Glutamatergic neuron (in vitro differentiated cells): ENCODE measurements at regions not wholly inside any gene's neighbourhood (a gene's known extent, or its start where the extent isn't known, plus 50 kb on each side); places are given as distances from the start of the nearest gene placed in this dataset.
"Not testable (repeated sequence)": the region's sequence is repeated elsewhere in the genome, so short reads cannot be mapped to it uniquely, and the experiment has no call there.

Experiments
- DNase-seq: peaks from one replicate; pipeline ENCODE4 v3.0.0; 2022
- H3K27ac Mint-ChIP-seq: one replicate; pipeline ENCODE4 v1.8.0; 2020; ENCODE audit warnings: mild to moderate bottlenecking, mixed read lengths, inconsistent platforms; ENCODE audit not compliant: unreplicated experiment
- H3K27me3 Mint-ChIP-seq: one replicate; pipeline ENCODE4 v1.8.0; 2020; ENCODE audit warnings: mild to moderate bottlenecking, moderate library complexity, mixed read lengths, inconsistent platforms; ENCODE audit not compliant: unreplicated experiment
- H3K36me3 Mint-ChIP-seq: one replicate; pipeline ENCODE4 v1.8.0; 2020; ENCODE audit warnings: mild to moderate bottlenecking, mixed read lengths, inconsistent platforms; ENCODE audit not compliant: unreplicated experiment
- H3K4me1 Mint-ChIP-seq: one replicate; pipeline ENCODE4 v1.8.0; 2020; ENCODE audit warnings: mild to moderate bottlenecking, low read depth, mixed read lengths, inconsistent platforms; ENCODE audit not compliant: unreplicated experiment
- H3K4me3 Mint-ChIP-seq: one replicate; pipeline ENCODE4 v1.8.0; 2020; ENCODE audit warnings: mild to moderate bottlenecking, mixed read lengths, inconsistent platforms; ENCODE audit not compliant: unreplicated experiment
- H3K9me3 Mint-ChIP-seq: one replicate; pipeline ENCODE4 v1.8.0; 2020; ENCODE audit warnings: mild to moderate bottlenecking, moderate library complexity, mixed read lengths, inconsistent platforms; ENCODE audit not compliant: unreplicated experiment
- CTCF ChIP-seq: fragments of 200-600 bp; sonication (generic); IDR thresholded peaks from one replicate; pipeline ENCODE4 v1.5.0; 2021; ENCODE audit not compliant: partially characterized antibody, unreplicated experiment

GRCh38 chr2:193219413-193219812 lies 1024.7 kb upstream of the TMEFF2 start:
- H3K27me3 Mint-ChIP-seq = no peaks in the 10 kb centered on the region
- no peak overlapping the region for H3K27ac Mint-ChIP-seq
- H3K36me3 Mint-ChIP-seq = no peaks in the 10 kb centered on the region
- H3K4me1 Mint-ChIP-seq = no peaks in the 10 kb centered on the region
- no peak for TF ChIP-seq CTCF
- DNase-seq = no peak
- H3K4me3 Mint-ChIP-seq = no peak overlapping the region
- peaks cover 2% of the 10 kb centered on the region for H3K9me3 Mint-ChIP-seq

- TF ChIP-seq CTCF = no peak
- no peaks in the 10 kb centered on the region for H3K27me3 Mint-ChIP-seq
- no peaks in the 10 kb centered on the region for H3K4me1 Mint-ChIP-seq
- H3K4me3 Mint-ChIP-seq = no peak overlapping the region
- peaks cover 12% of the 10 kb centered on the region for H3K36me3 Mint-ChIP-seq
- no peak overlapping the region for H3K27ac Mint-ChIP-seq
- peaks cover 2% of the 10 kb centered on the region for H3K9me3 Mint-ChIP-seq
- DNase-seq = no peak
Observed at GRCh38 chr2:193201583-193201982, 1006.9 kb upstream of the TMEFF2 start.

- no peaks in the 10 kb centered on the region for H3K4me1 Mint-ChIP-seq
- H3K4me3 Mint-ChIP-seq = no peak overlapping the region
- no peak for TF ChIP-seq CTCF
- H3K27me3 Mint-ChIP-seq = no peaks in the 10 kb centered on the region
- no peak overlapping the region for H3K27ac Mint-ChIP-seq
- DNase-seq = no peak
- H3K36me3 Mint-ChIP-seq = peaks cover 12% of the 10 kb centered on the region
- H3K9me3 Mint-ChIP-seq = peaks cover 2% of the 10 kb centered on the region
Observed at GRCh38 chr2:193199322-193199721, 1004.6 kb upstream of the TMEFF2 start.

DNA sequence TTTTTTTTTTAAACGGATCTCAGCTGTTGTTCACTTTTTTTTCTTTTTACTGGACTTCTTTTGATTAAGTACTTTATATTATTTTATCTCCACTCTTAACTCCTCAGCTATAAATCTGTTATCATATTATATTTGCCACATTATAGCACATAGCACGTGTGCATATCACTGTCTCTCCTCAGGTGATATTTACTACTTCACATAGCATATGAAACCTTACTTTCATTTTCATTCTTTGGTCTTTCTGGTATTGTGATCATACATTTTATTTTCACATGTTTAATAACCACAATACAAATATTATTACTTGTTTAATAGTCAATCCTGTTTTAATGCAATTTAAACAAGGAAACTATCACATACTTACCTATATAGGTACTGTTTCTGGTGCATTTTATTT lies 993.1 kb upstream of the TMEFF2 start:
- no peak overlapping the region for H3K27ac Mint-ChIP-seq
- H3K4me3 Mint-ChIP-seq = no peak overlapping the region
- H3K4me1 Mint-ChIP-seq = no peaks in the 10 kb centered on the region
- H3K27me3 Mint-ChIP-seq = no peaks in the 10 kb centered on the region
- no peaks in the 10 kb centered on the region for H3K36me3 Mint-ChIP-seq
- DNase-seq = no peak
- H3K9me3 Mint-ChIP-seq = no peaks in the 10 kb centered on the region
- no peak for TF ChIP-seq CTCF

- H3K4me3 Mint-ChIP-seq = peak overlapping the region; percentile 86
- H3K27ac Mint-ChIP-seq = peak overlapping the region; percentile 96
- H3K36me3 Mint-ChIP-seq, H3K4me1 Mint-ChIP-seq, H3K9me3 Mint-ChIP-seq, H3K27me3 Mint-ChIP-seq: not testable (repeated sequence)
- peak; percentile 59 for DNase-seq
Observed at GRCh38 chr2:193170981-193171380, 976.2 kb upstream of the TMEFF2 start.

DNA sequence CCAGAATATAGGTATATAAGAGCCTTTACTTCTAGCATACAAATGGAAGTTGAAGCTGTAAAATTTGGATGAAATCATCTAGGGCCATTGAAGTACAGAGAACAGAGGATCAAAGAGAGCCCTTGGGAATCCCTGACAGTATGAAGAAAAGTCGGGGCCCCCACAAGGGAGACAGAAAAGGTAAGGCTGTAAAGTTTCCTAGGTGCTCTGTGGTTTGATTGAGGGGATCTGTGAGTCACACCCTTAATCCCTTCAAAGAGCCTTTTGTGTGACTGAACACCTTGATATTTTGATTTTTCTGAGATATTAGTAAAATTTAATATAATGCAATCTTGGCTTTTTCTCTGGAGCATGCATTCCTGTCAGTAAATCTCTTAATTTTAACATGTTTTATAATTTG lies 961.7 kb upstream of the TMEFF2 start:
- TF ChIP-seq CTCF = no peak
- Mint-ChIP-seq H3K9me3 (no peaks in the 10 kb centered on the region), H3K4me3 (no peak overlapping the region), H3K36me3 (no peaks in the 10 kb centered on the region), H3K27me3 (peaks cover 1% of the 10 kb centered on the region), H3K4me1 (no peaks in the 10 kb centered on the region), H3K27ac (no peak overlapping the region)
- no peak for DNase-seq
